RWPE1 (cell line): ENCODE measurements at regions not wholly inside any gene's neighbourhood (a gene's known extent, or its start where the extent isn't known, plus 50 kb on each side); places are given as distances from the start of the nearest gene placed in this dataset.

Source experiments
- CTCF ChIA-PET: fragments of 350-600 bp; sonication (Branson Sonifier 250); formaldehyde crosslinking; extraction: SDS; loops from one replicate; lab custom pipeline; 2021; lab: Yijun Ruan, JAX
- POLR2A ChIA-PET: fragments of 400-600 bp; formaldehyde crosslinking; extraction: SDS; loops from one replicate; lab custom pipeline; 2020; ENCODE audit warnings: antibody characterized with exemption; ENCODE audit not compliant: low non-redundant PET; lab: Yijun Ruan, JAX
- DNase-seq: peaks from one replicate; pipeline ENCODE4 v3.0.0; 2012; ENCODE audit warnings: low spot score
- H3K27ac ChIP-seq: fragments of 450-650 bp; 2 replicates; pipeline ENCODE4 v1.5.1; 2017
- CTCF ChIP-seq: fragments of 450-650 bp; conservative IDR thresholded peaks from 2 replicates; pipeline ENCODE4 v1.5.1; 2017; ENCODE audit warnings: low read depth, mild to moderate bottlenecking

- CTCF ChIA-PET = no interaction called here
- DNase-seq = no peak
- TF ChIP-seq CTCF = no peak
- POLR2A ChIA-PET = no interaction called here
- no peak overlapping the region for H3K27ac ChIP-seq
Measured at GRCh38 chr2:82120115-82120514, 1815.6 kb upstream of the LRRTM1 start.

GRCh38 chr2:82109418-82109817, 1804.9 kb upstream of the LRRTM1 start:
- no peak overlapping the region for H3K27ac ChIP-seq
- CTCF ChIA-PET = no interaction called here
- TF ChIP-seq CTCF = no peak
- DNase-seq = no peak
- POLR2A ChIA-PET = no interaction called here

- POLR2A ChIA-PET = no interaction called here
- TF ChIP-seq CTCF = no peak
- DNase-seq = no peak
- no peak overlapping the region for H3K27ac ChIP-seq
- CTCF ChIA-PET = interaction anchor here (0.6 kb wide), 1 partner anchor 640 kb away, joined by 3 read pairs; no protein-coding TSS in a partner anchor
Measured at GRCh38 chr2:82098617-82099016, 1794.1 kb upstream of the LRRTM1 start.

GRCh38 chr2:82089518-82089917, 1785.0 kb upstream of the LRRTM1 start:
- TF ChIP-seq CTCF = no peak
- ChIA-PET POLR2A (no interaction called here), CTCF (interaction anchor here (0.6 kb wide), 1 partner anchor 442 kb away, joined by 3 read pairs; no protein-coding TSS in a partner anchor)
- no peak for DNase-seq
- no peak overlapping the region for H3K27ac ChIP-seq

- TF ChIP-seq CTCF = no peak
- POLR2A ChIA-PET = no interaction called here
- CTCF ChIA-PET = no interaction called here
- DNase-seq = no peak
- H3K27ac ChIP-seq = no peak overlapping the region
Measured at GRCh38 chr2:82084679-82085392, 1780.3 kb upstream of the LRRTM1 start.

GRCh38 chr2:82075875-82076274, 1771.3 kb upstream of the LRRTM1 start:
- no peak overlapping the region for H3K27ac ChIP-seq
- ChIA-PET POLR2A (no interaction called here), CTCF (interaction anchor here (0.7 kb wide), 1 partner anchor 876 kb away, joined by 3 read pairs; no protein-coding TSS in a partner anchor)
- no peak for TF ChIP-seq CTCF
- no peak for DNase-seq
